ENCODE measurements at regions not wholly inside any gene's neighbourhood (a gene's known extent, or its start where the extent isn't known, plus 50 kb on each side); places are given as distances from the start of the nearest gene placed in this dataset.

GRCh38 chr5:135181653-135182052, 147.6 kb upstream of the PITX1 start:
- Histone ChIP-seq H3K36me3 (no peaks in the 10 kb centered on the region), H3K9me3 (no peaks in the 10 kb centered on the region), H3K4me3 (no peak overlapping the region), H3K4me1 (no peaks in the 10 kb centered on the region), H3K27me3 (no peaks in the 10 kb centered on the region), H3K27ac (no peak overlapping the region)
- intact Hi-C loops (cut with DNase I), result no loop called here
- no peak for DNase-seq (ENCODE audit: extremely low spot score in 2 of 2)
- TF ChIP-seq CTCF (IDR thresholded peaks at IDR 0.05) (no peak), POLR2A (IDR thresholded peaks at IDR 0.05) (no peak), POLR2AphosphoS5 (IDR thresholded peaks at IDR 0.05; ENCODE audit: insufficient read depth in 1 of 2, low read depth in 1 of 2) (no peak)

GRCh38 chr5:135179308-135179980, 145.4 kb upstream of the PITX1 start:
- H3K27ac ChIP-seq, result no peak overlapping the region
- no peak for TF ChIP-seq CTCF (IDR thresholded peaks at IDR 0.05)
- no peak for TF ChIP-seq POLR2AphosphoS5 (IDR thresholded peaks at IDR 0.05; ENCODE audit: insufficient read depth in 1 of 2, low read depth in 1 of 2)
- no peak for TF ChIP-seq POLR2A (IDR thresholded peaks at IDR 0.05)
- H3K9me3 ChIP-seq, result no peaks in the 10 kb centered on the region
- H3K36me3 ChIP-seq, result no peaks in the 10 kb centered on the region
- no peak for DNase-seq (ENCODE audit: extremely low spot score in 2 of 2)
- no peak overlapping the region for H3K4me3 ChIP-seq
- H3K27me3 ChIP-seq, result no peaks in the 10 kb centered on the region
- H3K4me1 ChIP-seq, result no peaks in the 10 kb centered on the region
- intact Hi-C loops (cut with DNase I), result no loop called here

- no peaks in the 10 kb centered on the region for H3K27me3 ChIP-seq
- H3K4me3 ChIP-seq, result no peak overlapping the region
- intact Hi-C loops (cut with DNase I), result no loop called here
- H3K4me1 ChIP-seq, result no peaks in the 10 kb centered on the region
- no peaks in the 10 kb centered on the region for H3K9me3 ChIP-seq
- TF ChIP-seq CTCF (IDR thresholded peaks at IDR 0.05), result no peak
- no peak for TF ChIP-seq POLR2A (IDR thresholded peaks at IDR 0.05)
- TF ChIP-seq POLR2AphosphoS5 (IDR thresholded peaks at IDR 0.05; ENCODE audit: insufficient read depth in 1 of 2, low read depth in 1 of 2), result no peak
- H3K27ac ChIP-seq, result no peak overlapping the region
- no peak for DNase-seq (ENCODE audit: extremely low spot score in 2 of 2)
- no peaks in the 10 kb centered on the region for H3K36me3 ChIP-seq
Measured at GRCh38 chr5:135178476-135179155, 144.6 kb upstream of the PITX1 start.

GRCh38 chr5:135177591-135177990, 143.6 kb upstream of the PITX1 start:
- H3K27me3 ChIP-seq, result no peaks in the 10 kb centered on the region
- no peaks in the 10 kb centered on the region for H3K36me3 ChIP-seq
- no peaks in the 10 kb centered on the region for H3K9me3 ChIP-seq
- H3K27ac ChIP-seq, result no peak overlapping the region
- intact Hi-C loops (cut with DNase I), result no loop called here
- no peak for DNase-seq (ENCODE audit: extremely low spot score in 2 of 2)
- no peak overlapping the region for H3K4me3 ChIP-seq
- TF ChIP-seq POLR2A (IDR thresholded peaks at IDR 0.05) (no peak), CTCF (IDR thresholded peaks at IDR 0.05) (no peak), POLR2AphosphoS5 (IDR thresholded peaks at IDR 0.05; ENCODE audit: insufficient read depth in 1 of 2, low read depth in 1 of 2) (no peak)
- H3K4me1 ChIP-seq, result no peaks in the 10 kb centered on the region

- no peaks in the 10 kb centered on the region for H3K9me3 ChIP-seq
- no peak overlapping the region for H3K27ac ChIP-seq
- H3K4me3 ChIP-seq, result no peak overlapping the region
- H3K4me1 ChIP-seq, result no peaks in the 10 kb centered on the region
- DNase-seq (ENCODE audit: extremely low spot score in 2 of 2), result no peak
- no peaks in the 10 kb centered on the region for H3K27me3 ChIP-seq
- H3K36me3 ChIP-seq, result no peaks in the 10 kb centered on the region
- TF ChIP-seq POLR2A (IDR thresholded peaks at IDR 0.05) (no peak), POLR2AphosphoS5 (IDR thresholded peaks at IDR 0.05; ENCODE audit: insufficient read depth in 1 of 2, low read depth in 1 of 2) (no peak), CTCF (IDR thresholded peaks at IDR 0.05) (no peak)
- intact Hi-C loops (cut with DNase I), result no loop called here
Measured at GRCh38 chr5:135176991-135177390, 143.0 kb upstream of the PITX1 start.

All from vagina (tissue), 2 donors.